Activated CD4-positive, CD25-positive, alpha-beta regulatory T cell treated with anti-CD3 and anti-CD28 coated beads, Interleukin-2, amount 50 U/mL, for 24 hours (primary cell): ENCODE measurements at regions not wholly inside any gene's neighbourhood (a gene's known extent, or its start where the extent isn't known, plus 50 kb on each side); places are given as distances from the start of the nearest gene placed in this dataset.
"Not testable (repeated sequence)": the region's sequence is repeated elsewhere in the genome, so short reads cannot be mapped to it uniquely, and the experiment has no call there.

ENCODE experiments used
- ATAC-seq, 2 donors: fragments of 150-1000 bp; cut with Tn5 transposase; one replicate each; pipeline ENCODE4 v1.10.0; 2021; ENCODE audit warnings: mild to moderate bottlenecking in 1 of 2, moderate library complexity in 1 of 2

GRCh38 chr3:167102071-167102470 lies 278.0 kb downstream of the ZBBX start:
- ATAC-seq: no peak

DNA sequence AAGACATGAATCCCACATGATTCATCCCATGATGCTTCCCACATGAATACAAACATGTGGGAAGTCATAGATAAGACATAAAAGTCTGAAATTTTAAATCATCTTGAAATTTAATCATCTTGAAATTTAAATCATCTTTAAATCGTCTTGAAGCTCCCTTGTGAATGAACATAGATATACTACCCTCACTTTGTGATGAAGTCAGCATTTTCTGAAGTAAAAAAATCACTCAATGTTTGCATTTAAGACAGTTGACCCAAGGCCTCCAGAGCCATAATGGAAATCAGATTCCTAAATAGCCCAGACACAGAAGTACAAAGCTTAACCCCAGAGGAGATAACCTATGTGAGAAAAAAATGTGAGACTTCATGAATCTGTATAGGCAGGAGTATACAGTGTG lies 279.4 kb downstream of the ZBBX start:
- no peak for ATAC-seq

GRCh38 chr3:167100200-167100599 lies 279.9 kb downstream of the ZBBX start:
- ATAC-seq: no peak

GRCh38 chr3:167095976-167096375 lies 284.1 kb downstream of the ZBBX start:
- no peak for ATAC-seq

DNA sequence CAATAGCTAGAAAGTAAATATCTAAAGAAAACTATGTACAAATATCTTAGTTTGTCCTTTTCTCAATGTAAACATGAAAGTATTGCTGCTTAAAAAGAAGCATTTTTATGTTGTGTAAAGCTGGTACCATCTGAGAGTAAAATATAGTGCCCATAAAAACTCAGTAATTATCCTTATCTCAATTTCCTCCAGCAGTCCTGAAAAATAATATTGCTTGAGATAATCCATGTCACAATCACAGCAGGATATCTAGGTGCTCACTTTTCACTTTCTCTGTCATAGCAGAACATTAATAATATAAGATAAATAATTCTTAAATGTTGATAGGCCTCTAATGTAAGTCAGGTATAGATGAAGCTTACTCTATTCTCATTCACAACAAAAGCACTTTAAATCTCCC lies 285.5 kb downstream of the ZBBX start:
- ATAC-seq: no peak

GRCh38 chr3:167091226-167091625 lies 288.9 kb downstream of the ZBBX start:
- no peak for ATAC-seq

DNA sequence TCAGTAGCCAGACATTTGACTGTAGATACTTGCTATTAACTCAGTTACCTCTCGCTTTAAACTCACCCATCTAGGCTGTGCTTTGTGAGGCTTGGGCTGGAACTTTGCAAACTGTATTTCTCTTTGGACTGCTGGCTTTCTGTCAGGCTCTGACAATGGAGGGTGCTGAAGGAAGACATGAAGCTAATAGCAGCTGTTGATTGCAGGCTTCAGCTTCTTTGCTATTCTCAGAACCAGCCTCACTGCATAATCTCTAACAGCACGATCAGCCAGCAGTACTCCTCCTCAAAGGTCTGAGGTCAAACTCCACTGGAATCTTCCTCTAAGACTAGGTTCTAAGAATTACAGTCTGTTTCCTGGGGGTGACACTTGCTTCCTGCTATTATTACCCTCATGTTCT lies 295.6 kb downstream of the ZBBX start:
- no peak for ATAC-seq

GRCh38 chr3:167078070-167078622 lies 302.0 kb downstream of the ZBBX start:
- ATAC-seq: no peak

- no peak for ATAC-seq
These were observed 312.3 kb downstream of the ZBBX start for GRCh38 chr3:167067787-167068161.

- no peak for ATAC-seq
These were observed 312.9 kb downstream of the ZBBX start for GRCh38 chr3:167066977-167067786.

DNA sequence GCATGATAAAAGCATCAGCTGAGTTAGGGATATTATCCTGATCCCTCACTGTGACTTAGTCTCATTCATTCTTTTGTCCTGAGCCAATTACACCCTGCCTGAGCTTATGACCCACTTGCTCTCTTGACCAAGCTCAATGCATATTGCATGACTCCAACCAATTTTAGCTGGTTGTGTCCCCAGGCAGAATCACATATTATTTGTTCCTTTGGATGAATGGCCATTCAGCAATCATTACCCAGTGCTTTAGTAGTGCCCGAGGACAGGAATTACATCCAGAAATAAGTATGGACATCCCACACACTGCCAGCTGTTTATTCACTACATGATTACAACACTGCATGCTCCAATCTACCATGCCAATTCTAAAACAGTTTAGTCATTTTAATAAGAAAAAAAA lies 322.5 kb downstream of the ZBBX start:
- no peak for ATAC-seq

DNA sequence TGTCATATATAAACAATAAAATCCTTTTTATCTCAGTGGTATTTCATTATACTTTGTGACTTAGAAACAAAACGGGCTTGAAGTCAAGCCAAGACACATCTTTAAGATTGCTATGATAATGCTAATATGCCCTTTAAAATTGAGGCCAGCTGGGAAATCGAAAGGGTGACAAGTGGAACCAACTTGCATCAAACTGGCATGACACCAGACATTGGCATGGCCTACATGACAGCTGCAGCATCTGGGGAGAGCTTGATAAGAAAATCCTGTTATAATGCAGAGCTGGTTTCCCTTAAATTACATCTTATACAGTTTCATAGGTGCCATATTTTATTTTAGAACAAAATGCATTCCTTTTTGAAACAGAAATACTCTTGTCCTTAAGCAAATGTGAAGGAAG lies 325.2 kb downstream of the ZBBX start:
- no peak for ATAC-seq

GRCh38 chr3:167051421-167051820 lies 328.7 kb downstream of the ZBBX start:
- no peak for ATAC-seq

GRCh38 chr3:167033866-167034265 lies 346.2 kb downstream of the ZBBX start:
- no peak for ATAC-seq

GRCh38 chr3:167032267-167032876 lies 347.7 kb downstream of the ZBBX start:
- ATAC-seq: no peak

DNA sequence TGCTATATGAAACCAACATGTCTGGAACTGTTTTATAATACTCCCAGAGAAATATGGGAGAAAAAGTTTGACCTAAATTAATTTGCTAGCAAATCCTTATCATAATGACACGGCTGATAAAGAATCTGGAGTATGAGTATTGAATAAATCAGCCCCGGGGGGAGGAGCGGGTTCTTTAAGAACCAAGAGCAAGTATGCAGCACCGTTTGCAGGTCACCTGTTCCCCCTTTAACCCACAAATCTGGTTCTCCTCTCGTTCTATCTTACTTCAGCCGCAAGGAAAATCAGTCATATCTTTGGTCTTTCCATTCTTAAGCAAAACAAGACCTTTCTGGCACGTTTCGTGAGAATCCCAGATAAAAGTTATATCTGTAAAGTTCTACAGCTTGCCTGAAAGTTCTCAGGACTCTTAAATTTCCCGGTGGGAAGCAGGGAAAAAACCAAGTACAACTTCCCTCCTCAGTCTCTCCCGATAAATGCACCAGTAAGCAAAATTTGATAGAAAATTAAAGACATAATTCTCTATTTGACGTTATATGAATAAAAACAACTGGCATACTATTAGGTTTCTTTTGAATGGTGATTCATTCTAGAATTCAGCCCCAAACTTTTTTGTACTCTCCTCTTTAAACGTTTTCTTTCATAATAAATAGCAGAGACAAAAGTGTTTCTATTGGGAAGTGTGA lies 348.6 kb downstream of the ZBBX start:
- ATAC-seq: no peak

DNA sequence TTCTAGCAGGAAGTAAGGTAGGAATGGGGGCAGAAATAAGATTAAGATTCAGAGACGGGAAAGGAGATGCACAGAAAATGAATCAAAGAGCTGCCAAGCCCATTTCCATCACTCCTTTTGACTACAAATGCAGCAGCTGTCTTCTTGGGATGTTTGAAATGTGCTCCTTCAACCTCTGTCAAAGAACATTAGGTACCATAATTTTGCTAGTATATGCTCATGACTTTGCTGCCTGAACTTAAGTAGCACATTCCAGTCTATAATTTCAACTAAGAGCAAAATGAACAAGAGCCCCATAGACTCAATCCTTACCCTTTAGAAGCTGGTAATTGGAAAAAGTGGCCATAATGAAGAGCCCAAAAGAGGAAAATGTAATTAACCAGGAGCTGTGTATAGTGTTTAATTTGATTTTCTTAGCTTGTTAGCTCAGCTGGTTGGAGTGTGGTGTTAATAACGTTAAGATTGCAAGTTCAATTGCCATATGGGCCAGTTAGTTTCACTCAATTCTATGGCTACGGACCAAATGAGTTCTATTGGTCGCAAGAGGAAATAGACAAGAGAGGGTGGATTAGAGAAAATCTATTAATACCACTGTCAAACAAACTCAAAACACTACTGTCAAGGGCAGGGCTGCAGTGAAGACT lies 349.9 kb downstream of the ZBBX start:
- no peak for ATAC-seq

GRCh38 chr3:167019503-167019902 lies 360.6 kb downstream of the ZBBX start:
- ATAC-seq: not testable (repeated sequence)

- not testable (repeated sequence) for ATAC-seq
These were observed 361.4 kb downstream of the ZBBX start for GRCh38 chr3:167018591-167019111.

GRCh38 chr3:167012691-167013090 lies 367.4 kb downstream of the ZBBX start:
- no peak for ATAC-seq

DNA sequence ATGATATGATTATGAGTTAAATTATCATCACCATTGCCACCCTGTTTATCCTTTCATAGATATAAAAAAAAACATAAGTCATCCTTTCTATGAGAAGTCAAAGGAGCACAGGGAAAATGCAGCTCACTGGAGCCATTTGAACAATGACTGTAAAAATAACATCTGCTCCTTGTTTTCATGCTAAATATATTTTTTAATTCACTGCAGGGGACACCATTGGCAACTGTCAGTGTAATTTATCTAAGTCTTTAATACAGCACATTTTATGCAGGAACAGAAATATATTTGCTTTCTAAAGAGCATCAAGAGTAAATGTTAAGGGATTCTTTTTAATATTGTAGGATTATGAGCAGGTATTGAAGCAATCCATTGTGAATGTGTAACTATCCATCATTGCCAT lies 371.3 kb downstream of the ZBBX start:
- ATAC-seq: no peak

- no peak for ATAC-seq
These were observed 378.7 kb downstream of the ZBBX start for GRCh38 chr3:167001374-167001773.
